Uterus (tissue), 2 donors: ENCODE measurements at regions not wholly inside any gene's neighbourhood (a gene's known extent, or its start where the extent isn't known, plus 50 kb on each side); places are given as distances from the start of the nearest gene placed in this dataset.

Experiments used
- POLR2A ChIP-seq, 2 donors: fragments of 450-650 bp; IDR thresholded peaks; one replicate each; pipeline ENCODE4 v1.6.1; 2016; ENCODE audit warnings: antibody characterized with exemption in 2 of 2, mild to moderate bottlenecking in 1 of 2, moderate library complexity in 1 of 2
- TF ChIP-seq, protein P1 (sequence below), 4 experiments: fragments of 200-600 bp in 2 of 4; fragments of 450-650 bp in 2 of 4; sonication (generic) in 2 of 4; IDR thresholded peaks; one replicate each; pipeline ENCODE4 v1.5.1; 2016 to 2019; ENCODE audit warnings: antibody characterized with exemption in 4 of 4, mild to moderate bottlenecking in 2 of 4, moderate library complexity in 1 of 4

DNA sequence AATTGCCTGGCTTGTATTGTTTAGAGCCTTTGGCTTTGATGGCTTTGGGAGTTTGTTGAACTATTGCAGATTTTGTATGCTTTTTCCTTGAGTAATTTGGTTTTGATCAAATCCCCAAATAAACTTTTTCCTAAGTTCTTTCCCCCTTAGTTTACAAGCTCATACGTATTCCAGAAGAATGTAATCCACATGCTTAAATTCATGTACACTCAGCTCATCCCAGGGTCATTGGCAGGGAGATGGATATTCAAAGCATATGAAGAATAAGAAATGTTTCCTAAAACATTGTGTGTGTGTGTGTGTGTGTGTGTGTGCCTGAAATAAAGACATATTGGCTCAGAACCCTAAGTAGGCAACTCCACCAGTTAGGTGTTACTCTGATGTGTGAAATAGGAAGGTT, 89.4 kb downstream of the TMEM30B start:
- TF ChIP-seq, protein P1, sequence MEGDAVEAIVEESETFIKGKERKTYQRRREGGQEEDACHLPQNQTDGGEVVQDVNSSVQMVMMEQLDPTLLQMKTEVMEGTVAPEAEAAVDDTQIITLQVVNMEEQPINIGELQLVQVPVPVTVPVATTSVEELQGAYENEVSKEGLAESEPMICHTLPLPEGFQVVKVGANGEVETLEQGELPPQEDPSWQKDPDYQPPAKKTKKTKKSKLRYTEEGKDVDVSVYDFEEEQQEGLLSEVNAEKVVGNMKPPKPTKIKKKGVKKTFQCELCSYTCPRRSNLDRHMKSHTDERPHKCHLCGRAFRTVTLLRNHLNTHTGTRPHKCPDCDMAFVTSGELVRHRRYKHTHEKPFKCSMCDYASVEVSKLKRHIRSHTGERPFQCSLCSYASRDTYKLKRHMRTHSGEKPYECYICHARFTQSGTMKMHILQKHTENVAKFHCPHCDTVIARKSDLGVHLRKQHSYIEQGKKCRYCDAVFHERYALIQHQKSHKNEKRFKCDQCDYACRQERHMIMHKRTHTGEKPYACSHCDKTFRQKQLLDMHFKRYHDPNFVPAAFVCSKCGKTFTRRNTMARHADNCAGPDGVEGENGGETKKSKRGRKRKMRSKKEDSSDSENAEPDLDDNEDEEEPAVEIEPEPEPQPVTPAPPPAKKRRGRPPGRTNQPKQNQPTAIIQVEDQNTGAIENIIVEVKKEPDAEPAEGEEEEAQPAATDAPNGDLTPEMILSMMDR (IDR thresholded peaks at IDR 0.05), result no peak
- no peak for TF ChIP-seq POLR2A (IDR thresholded peaks at IDR 0.05)
